ENCODE measurements at regions not wholly inside any gene's neighbourhood (a gene's known extent, or its start where the extent isn't known, plus 50 kb on each side); places are given as distances from the start of the nearest gene placed in this dataset.

- Mint-ChIP-seq H3K9me3 (no peaks in the 10 kb centered on the region), H3K4me1 (ENCODE audit: low read depth) (peaks cover 2% of the 10 kb centered on the region), H3K4me3 (no peak overlapping the region), H3K27me3 (no peaks in the 10 kb centered on the region), H3K36me3 (ENCODE audit: low read depth) (no peaks in the 10 kb centered on the region), H3K27ac (no peak overlapping the region)
- ATAC-seq (no peak), DNase-seq (no peak)
- POLR2A ChIA-PET, result no interaction called here
- intact Hi-C loops (cut with micrococcal nuclease), result no loop called here
- CTCF ChIA-PET, result interaction anchor here (0.9 kb wide), 1 partner anchor 421 kb away, joined by 3 read pairs; no protein-coding TSS in a partner anchor
- TF ChIP-seq, protein P1, sequence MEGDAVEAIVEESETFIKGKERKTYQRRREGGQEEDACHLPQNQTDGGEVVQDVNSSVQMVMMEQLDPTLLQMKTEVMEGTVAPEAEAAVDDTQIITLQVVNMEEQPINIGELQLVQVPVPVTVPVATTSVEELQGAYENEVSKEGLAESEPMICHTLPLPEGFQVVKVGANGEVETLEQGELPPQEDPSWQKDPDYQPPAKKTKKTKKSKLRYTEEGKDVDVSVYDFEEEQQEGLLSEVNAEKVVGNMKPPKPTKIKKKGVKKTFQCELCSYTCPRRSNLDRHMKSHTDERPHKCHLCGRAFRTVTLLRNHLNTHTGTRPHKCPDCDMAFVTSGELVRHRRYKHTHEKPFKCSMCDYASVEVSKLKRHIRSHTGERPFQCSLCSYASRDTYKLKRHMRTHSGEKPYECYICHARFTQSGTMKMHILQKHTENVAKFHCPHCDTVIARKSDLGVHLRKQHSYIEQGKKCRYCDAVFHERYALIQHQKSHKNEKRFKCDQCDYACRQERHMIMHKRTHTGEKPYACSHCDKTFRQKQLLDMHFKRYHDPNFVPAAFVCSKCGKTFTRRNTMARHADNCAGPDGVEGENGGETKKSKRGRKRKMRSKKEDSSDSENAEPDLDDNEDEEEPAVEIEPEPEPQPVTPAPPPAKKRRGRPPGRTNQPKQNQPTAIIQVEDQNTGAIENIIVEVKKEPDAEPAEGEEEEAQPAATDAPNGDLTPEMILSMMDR (IDR thresholded peaks at IDR 0.05), result no peak
These were observed 53.4 kb upstream of the SESN3 start for GRCh38 chr11:95284057-95285052.

DNA sequence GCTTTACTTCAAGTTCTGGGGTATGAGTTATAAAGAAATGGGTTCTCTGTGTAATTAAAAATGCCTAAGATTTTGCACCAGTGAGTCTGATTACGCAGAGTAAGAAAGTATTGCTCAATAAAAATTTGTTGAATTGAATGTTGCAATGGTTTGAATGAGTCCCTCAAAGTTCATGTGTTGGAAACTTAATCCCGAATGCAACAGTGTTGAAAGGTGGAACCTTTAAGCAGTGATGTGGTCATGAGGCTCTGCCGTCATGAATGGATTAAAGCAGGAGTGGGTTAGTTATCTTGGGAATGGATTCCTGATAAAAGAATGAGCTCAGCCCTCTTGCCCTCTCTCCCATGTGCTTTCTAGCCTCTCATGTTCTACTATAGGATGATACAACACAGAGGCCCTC is 52.6 kb upstream of the SESN3 start:
- CTCF ChIA-PET, result no interaction called here
- no peaks in the 10 kb centered on the region for H3K36me3 Mint-ChIP-seq (ENCODE audit: low read depth)
- no peak for ATAC-seq
- TF ChIP-seq, protein P1 (IDR thresholded peaks at IDR 0.05), result no peak
- H3K9me3 Mint-ChIP-seq, result no peaks in the 10 kb centered on the region
- no peak for DNase-seq
- POLR2A ChIA-PET, result no interaction called here
- intact Hi-C loops (cut with micrococcal nuclease), result no loop called here
- H3K27me3 Mint-ChIP-seq, result no peaks in the 10 kb centered on the region
- H3K27ac Mint-ChIP-seq, result no peak overlapping the region
- no peak overlapping the region for H3K4me3 Mint-ChIP-seq
- H3K4me1 Mint-ChIP-seq (ENCODE audit: low read depth), result peaks cover 2% of the 10 kb centered on the region

- intact Hi-C loops (cut with micrococcal nuclease), result no loop called here
- H3K36me3 Mint-ChIP-seq (ENCODE audit: low read depth), result no peaks in the 10 kb centered on the region
These were observed 52.1 kb upstream of the SESN3 start for GRCh38 chr11:95283146-95283545.

DNA sequence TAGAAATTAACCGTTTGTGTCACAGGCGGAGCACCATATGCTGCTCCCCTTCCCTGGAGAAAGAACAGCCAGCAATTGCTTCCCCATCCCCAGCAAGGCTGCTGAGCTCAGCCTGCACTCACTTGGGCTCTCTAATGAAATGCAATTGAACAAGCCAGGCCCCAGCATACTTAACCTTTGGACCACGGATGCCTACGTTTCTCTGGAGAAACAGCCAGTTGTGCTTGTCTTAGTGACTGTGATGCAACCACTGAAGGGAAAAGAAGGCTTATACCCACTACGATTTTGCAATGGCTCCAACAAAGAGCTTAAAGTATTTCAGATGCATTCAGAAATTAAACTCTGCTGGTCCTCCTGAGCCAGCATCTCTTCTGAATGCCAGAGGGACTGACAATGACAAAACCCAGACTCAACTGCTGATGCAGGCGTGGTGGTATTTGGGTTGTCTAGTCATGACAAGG is 51.3 kb upstream of the SESN3 start:
- Mint-ChIP-seq H3K36me3 (ENCODE audit: low read depth) (no peaks in the 10 kb centered on the region), H3K9me3 (no peaks in the 10 kb centered on the region), H3K4me3 (no peak overlapping the region), H3K4me1 (ENCODE audit: low read depth) (peaks cover 2% of the 10 kb centered on the region), H3K27me3 (no peaks in the 10 kb centered on the region), H3K27ac (no peak overlapping the region)
- intact Hi-C loops (cut with micrococcal nuclease), result no loop called here
- ATAC-seq (no peak), DNase-seq (no peak)
- TF ChIP-seq, protein P1 (IDR thresholded peaks at IDR 0.05), result no peak
- ChIA-PET CTCF (interaction anchor here (0.8 to 1.3 kb wide), 2 partner anchors 9 to 128 kb away, joined by 3 to 4 read pairs; no protein-coding TSS in a partner anchor), POLR2A (no interaction called here)

More at GRCh38 chr11:95283146-95283545, 52.1 kb upstream of the SESN3 start:
- POLR2A ChIA-PET, result no interaction called here
- CTCF ChIA-PET, result no interaction called here
- no peaks in the 10 kb centered on the region for H3K27me3 Mint-ChIP-seq
- H3K4me3 Mint-ChIP-seq, result no peak overlapping the region
- H3K27ac Mint-ChIP-seq, result no peak overlapping the region
- ATAC-seq (no peak), DNase-seq (no peak)
- no peaks in the 10 kb centered on the region for H3K9me3 Mint-ChIP-seq
- peaks cover 2% of the 10 kb centered on the region for H3K4me1 Mint-ChIP-seq (ENCODE audit: low read depth)
- TF ChIP-seq, protein P1 (IDR thresholded peaks at IDR 0.05), result no peak
